ENCODE measurements at regions not wholly inside any gene's neighbourhood (a gene's known extent, or its start where the extent isn't known, plus 50 kb on each side); places are given as distances from the start of the nearest gene placed in this dataset.

DNA sequence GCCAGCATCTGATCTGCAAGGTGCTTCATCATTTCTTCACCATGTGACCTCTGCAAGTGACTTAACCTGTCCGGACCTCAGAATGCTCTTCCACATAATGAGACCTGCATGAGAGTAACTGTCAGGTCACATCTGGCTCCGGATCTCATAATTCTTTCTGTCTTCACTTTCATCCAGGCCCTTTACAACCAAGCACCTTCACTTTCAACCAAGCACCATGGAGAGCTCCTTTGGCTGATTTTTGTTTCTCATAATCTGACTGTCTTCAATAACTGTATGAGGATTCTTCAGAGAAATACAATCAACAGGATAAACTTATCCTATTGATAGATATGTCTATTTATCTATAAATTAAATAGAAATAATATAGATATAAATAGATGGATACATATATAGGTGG, 148.1 kb downstream of the VCX3A start:
- TF ChIP-seq, protein P1, sequence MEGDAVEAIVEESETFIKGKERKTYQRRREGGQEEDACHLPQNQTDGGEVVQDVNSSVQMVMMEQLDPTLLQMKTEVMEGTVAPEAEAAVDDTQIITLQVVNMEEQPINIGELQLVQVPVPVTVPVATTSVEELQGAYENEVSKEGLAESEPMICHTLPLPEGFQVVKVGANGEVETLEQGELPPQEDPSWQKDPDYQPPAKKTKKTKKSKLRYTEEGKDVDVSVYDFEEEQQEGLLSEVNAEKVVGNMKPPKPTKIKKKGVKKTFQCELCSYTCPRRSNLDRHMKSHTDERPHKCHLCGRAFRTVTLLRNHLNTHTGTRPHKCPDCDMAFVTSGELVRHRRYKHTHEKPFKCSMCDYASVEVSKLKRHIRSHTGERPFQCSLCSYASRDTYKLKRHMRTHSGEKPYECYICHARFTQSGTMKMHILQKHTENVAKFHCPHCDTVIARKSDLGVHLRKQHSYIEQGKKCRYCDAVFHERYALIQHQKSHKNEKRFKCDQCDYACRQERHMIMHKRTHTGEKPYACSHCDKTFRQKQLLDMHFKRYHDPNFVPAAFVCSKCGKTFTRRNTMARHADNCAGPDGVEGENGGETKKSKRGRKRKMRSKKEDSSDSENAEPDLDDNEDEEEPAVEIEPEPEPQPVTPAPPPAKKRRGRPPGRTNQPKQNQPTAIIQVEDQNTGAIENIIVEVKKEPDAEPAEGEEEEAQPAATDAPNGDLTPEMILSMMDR (IDR thresholded peaks at IDR 0.05): no peak
- TF ChIP-seq POLR2A (IDR thresholded peaks at IDR 0.05) (no peak), POLR2AphosphoS5 (IDR thresholded peaks at IDR 0.05; ENCODE audit: insufficient read depth in 1 of 2, low read depth in 1 of 2) (no peak)

Data from vagina (tissue), 2 donors.